ENCODE measurements at regions not wholly inside any gene's neighbourhood (a gene's known extent, or its start where the extent isn't known, plus 50 kb on each side); places are given as distances from the start of the nearest gene placed in this dataset.
"Not testable (repeated sequence)": the region's sequence is repeated elsewhere in the genome, so short reads cannot be mapped to it uniquely, and the experiment has no call there.

DNA sequence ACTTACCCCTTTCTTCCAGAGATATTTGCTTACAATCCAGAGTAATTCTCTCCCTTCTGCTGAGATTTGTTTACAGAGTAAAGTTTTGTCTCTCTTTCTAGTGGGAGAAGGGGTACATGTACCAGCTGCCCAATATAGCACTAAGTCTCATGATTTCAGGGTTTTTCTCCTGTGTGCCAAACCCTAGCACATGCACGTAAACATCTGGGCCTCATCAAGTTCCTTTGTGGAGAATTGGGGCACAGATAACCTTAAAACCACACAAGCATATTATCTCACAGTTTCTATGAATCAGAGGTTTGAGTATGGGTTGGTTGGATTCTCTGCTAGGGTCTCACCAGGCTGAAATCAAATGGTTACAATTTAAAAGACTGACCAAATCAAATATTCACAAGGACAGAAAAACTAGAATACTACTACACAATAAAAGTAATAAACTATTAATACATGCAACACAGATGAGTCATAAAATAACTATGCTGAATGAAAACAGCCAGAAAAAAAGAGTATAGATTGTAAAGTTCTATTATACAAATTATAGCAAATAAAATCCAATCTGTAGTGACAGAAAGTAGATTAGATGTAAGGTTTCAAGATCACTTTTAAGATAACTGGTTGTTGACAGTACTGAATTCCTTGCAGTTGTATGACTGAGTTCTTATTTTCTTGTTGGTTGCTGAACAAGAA lies 347.4 kb upstream of the PTBP2 start:
- DNase-seq = no peak

GRCh38 chr1:96376846-96377245 lies 344.7 kb upstream of the PTBP2 start:
- DNase-seq = no peak

GRCh38 chr1:96384611-96385010 lies 337.0 kb upstream of the PTBP2 start:
- DNase-seq = no peak

DNA sequence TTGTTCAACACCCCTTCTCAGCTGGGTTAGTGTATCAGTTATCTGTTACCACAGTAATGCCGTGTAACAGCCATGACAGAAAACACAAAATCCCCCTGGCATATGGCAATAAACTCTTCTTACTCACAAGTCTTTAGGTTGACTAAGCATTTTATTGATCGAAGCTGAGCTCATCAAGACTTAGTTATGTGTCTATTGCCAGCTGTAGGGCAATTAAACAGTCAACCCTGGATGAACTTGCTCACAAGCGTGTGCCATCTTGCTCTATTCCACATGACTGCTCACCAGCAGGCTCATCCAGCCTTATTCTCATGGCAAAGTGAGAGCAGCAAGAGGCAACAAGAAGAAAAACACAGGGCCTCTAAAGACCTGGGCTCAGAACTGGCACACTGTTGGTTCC lies 333.8 kb upstream of the PTBP2 start:
- DNase-seq = no peak

- DNase-seq = no peak
Measured at GRCh38 chr1:96388421-96389310, 332.9 kb upstream of the PTBP2 start.

- DNase-seq = no peak
Measured at GRCh38 chr1:96400089-96400488, 321.5 kb upstream of the PTBP2 start.

GRCh38 chr1:96409087-96409486 lies 312.5 kb upstream of the PTBP2 start:
- no peak for DNase-seq

DNA sequence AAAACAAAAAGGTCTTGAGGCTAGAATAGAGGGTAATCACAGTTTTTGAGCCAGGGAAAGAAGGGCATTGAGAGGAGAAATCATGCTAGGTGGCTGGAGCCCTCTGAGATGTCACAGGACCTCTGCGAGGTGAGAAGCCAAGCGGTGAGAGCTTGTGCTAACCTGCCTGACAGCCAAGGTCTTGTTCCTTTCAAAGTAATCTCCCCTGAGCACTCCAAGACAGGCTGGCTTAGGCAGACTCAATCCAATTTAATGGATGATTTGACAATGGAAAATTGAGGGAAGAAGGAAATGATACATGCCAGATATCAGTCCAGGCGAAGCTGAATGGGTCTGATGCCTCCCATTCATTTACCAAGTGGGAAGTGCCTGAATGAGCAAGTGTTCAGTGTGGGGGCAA lies 311.9 kb upstream of the PTBP2 start:
- no peak for DNase-seq

GRCh38 chr1:96411006-96411405 lies 310.6 kb upstream of the PTBP2 start:
- DNase-seq = no peak

DNA sequence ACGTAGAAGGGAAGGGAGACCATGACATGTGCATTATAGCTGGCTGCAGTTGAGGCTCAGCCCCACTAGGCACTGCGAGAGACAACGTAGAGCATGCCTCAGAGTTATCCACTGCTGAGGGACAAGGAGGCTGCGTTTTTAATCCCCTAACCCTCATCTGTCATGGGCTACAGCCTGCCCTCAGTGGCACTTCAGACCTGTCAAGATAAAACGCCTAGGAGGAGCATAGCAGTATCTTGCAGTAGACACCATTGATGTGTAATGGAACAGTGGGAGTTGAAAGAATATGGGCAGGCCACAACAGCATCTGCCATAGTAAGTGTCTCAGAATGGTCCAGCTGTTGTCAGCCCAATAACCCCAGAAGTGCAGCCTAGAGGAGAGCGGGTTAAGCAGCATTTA lies 307.0 kb upstream of the PTBP2 start:
- DNase-seq = no peak

- no peak for DNase-seq
Measured at GRCh38 chr1:96416111-96416595, 305.4 kb upstream of the PTBP2 start.

GRCh38 chr1:96416701-96417444 lies 304.7 kb upstream of the PTBP2 start:
- no peak for DNase-seq

GRCh38 chr1:96418969-96419368 lies 302.6 kb upstream of the PTBP2 start:
- no peak for DNase-seq

DNA sequence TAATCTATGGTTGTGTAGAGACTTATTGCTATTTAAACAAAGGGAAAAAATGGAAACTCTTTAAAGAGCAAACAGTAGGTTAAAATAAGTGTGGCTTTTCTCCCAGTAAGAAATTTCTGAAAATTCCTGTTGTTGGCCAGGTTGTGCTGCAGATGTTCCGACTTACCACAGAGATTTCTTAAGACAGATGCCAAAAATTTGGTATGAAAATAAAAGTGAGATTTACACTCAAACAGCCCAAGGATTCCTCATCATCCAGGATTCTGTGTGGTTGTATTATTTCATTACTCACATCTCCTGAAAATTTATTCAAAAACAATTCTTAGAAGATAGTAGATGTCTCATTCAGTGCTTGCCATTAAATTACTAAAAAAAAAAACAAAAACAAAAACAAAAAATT lies 296.7 kb upstream of the PTBP2 start:
- DNase-seq = no peak

GRCh38 chr1:96425382-96426129 lies 296.0 kb upstream of the PTBP2 start:
- no peak for DNase-seq

DNA sequence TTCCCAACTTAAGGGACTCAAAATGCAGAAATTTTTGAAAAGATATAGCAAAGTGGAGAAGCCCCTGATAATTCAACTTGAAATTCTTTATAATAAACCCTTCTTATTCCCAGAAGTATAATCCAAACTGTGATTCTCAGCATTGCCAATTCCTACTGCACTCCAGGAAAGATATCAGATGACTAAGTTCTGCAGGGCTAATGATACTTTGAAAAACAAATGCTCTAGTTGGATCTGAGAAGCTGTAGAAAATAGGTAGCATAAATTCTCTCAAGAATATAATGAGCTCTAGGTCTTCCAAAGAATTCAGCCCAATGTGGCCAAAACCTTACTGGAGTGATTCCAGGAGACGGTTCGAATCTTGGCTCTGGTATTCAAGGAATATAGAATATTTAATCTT lies 294.0 kb upstream of the PTBP2 start:
- no peak for DNase-seq

DNA sequence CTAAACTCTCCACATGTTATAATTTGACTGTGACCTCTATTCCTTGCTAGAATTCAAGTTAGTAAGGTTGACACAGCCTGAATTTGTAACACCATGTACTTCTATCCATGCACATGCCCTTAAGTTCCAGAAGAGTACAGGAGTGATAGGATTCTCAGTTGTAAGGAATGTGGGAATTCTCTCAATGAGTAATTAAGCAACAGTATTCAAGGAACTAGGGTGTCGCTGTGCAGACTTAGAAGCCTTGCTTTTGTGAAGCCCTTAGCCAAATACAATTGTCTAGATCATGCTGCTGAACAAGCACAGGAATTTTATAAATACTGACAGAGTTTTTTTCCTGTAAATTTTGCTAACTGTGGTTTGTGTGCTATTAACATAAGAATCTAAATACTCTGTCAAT lies 276.3 kb upstream of the PTBP2 start:
- DNase-seq = no peak

- no peak for DNase-seq
Measured at GRCh38 chr1:96464066-96464465, 257.5 kb upstream of the PTBP2 start.

GRCh38 chr1:96464522-96464921 lies 257.1 kb upstream of the PTBP2 start:
- DNase-seq = no peak

DNA sequence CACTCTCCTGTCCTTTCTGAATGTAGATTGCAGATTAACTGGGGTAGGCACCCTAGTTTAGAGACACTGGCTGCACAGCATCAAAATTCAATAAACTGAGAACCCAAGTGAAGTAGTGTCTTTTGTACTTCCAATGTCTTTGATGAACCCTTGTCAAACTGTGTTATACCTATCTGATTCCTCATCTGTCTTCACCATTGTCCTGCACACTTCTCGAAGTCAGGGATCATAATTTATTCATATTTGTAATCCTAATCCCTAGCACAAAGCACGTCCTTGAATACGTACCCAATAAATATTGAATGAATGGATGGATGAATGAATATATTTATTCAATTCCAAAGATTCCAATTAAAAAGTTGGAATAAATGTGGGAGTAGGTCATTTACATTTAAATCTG lies 256.6 kb upstream of the PTBP2 start:
- DNase-seq = no peak

- no peak for DNase-seq
Measured at GRCh38 chr1:96465441-96465840, 256.1 kb upstream of the PTBP2 start.

DNA sequence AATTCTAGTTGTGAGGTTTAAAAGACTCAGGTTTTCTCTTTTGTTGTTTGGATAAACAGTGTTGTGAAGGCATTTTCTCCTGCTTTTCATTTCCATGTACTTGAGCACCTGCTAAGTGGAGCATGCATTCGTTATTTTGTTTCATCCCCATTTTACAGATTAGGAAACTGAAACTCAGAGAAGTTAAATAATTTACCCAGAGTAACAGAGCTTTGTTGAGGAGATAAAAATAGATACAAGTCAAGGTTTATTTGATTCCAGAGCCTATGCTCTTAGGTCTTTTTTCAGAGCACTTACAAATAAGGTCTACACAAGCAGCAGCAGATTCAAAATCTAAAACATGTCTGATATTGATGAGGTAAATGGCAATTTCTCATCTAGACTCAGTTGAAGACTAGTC lies 254.7 kb upstream of the PTBP2 start:
- DNase-seq = no peak

GRCh38 chr1:96469726-96470125 lies 251.9 kb upstream of the PTBP2 start:
- not testable (repeated sequence) for DNase-seq

Data from GF-D8 (cell line).